Psoas muscle (tissue), 7 donors: ENCODE measurements at regions not wholly inside any gene's neighbourhood (a gene's known extent, or its start where the extent isn't known, plus 50 kb on each side); places are given as distances from the start of the nearest gene placed in this dataset.

Experiments used
- ATAC-seq, 4 donors: fragments of 200-7000 bp; cut with Tn5 transposase; one replicate each; pipeline ENCODE4 v1.9.1; 2020; ENCODE audit warnings: moderate library complexity in 3 of 4, mild to moderate bottlenecking in 2 of 4
- DNase-seq, 2 donors: peaks; one replicate each; pipeline ENCODE4 v3.0.0-alpha.2; 2020
- H3K27ac ChIP-seq: fragments of 200-600 bp; one replicate; pipeline ENCODE4 v1.8.0; 2022
- H3K27me3 ChIP-seq, 3 donors: fragments of 200-600 bp in 1 of 3; one replicate each; pipeline versions ENCODE4 v1.6.1 to v1.8.0; 2013 to 2022; ENCODE audit warnings: low read length in 2 of 3, mild to moderate bottlenecking in 2 of 3, moderate library complexity in 1 of 3; ENCODE audit not compliant: insufficient read depth in 3 of 3
- H3K36me3 ChIP-seq, 2 donors: fragments of 200-600 bp in 1 of 2; one replicate each; pipeline versions ENCODE4 v1.6.1 to v1.8.0; 2013 to 2022; ENCODE audit warnings: low read depth in 1 of 2, mild to moderate bottlenecking in 1 of 2, moderate library complexity in 1 of 2; ENCODE audit not compliant: insufficient read depth in 1 of 2
- H3K4me1 ChIP-seq: fragments of 200-600 bp; one replicate; pipeline ENCODE4 v1.8.0; 2022
- H3K4me3 ChIP-seq: fragments of 200-600 bp; one replicate; pipeline ENCODE4 v1.8.0; 2022; ENCODE audit warnings: mild to moderate bottlenecking
- H3K9me3 ChIP-seq: fragments of 200-600 bp; one replicate; pipeline ENCODE4 v1.8.0; 2022
- CTCF ChIP-seq: fragments of 200-600 bp; IDR thresholded peaks from one replicate; pipeline ENCODE4 v1.8.0; 2022; ENCODE audit warnings: antibody characterized with exemption
- WGBS, 3 donors: extraction: QIAGEN DNeasy Blood & Tissue Kit; methylation state at CpG; one replicate each; pipeline versions ENCODE4 v1.1.6 to v1.1.7; 2013; 5-methylcytosine and 5-hydroxymethylcytosine counted together
- intact Hi-C, 2 donors: fragments of 100-400 bp; cut with DNase I; formaldehyde crosslinking; loops; one replicate each; pipeline versions ENCODE4 v1.11.0 to v1.14.2; 2022
- donor health status: healthy with polysubstance abuse.
- donor health status: DM: no; HTN: no; CAD: no; lungs with moderate emphysema.
- donor health status: Bipolar disorder and iron deficiency.
- donor health status: healthy.
- donor health status: DM: yes; HTN: yes; CAD: no.
- donor health status: DM: no; HTN: no; CAD: no.
- donor health status: DM: yes; HTN: yes; CAD: no.

DNA sequence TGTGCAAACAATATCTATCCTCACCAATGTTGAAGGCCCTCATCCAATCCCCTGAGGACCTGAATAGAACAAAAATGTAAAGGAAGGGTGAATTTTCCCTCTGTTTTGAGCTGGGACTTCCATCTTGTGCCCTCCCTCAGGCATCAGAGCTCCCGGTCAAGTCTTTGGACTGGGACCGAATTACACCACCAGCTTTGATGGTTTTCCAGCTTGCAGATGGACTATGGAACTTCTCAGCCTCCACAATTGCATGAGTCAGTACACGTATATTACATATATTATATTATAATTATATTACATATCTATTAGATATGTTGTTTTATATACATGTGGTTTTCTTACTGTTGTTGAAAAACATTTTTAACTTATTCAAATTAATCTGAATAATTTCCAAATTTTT, 496.4 kb downstream of the CMPK2 start:
- Histone ChIP-seq H3K27me3 (no peaks in the 10 kb centered on the region), H3K4me1 (no peaks in the 10 kb centered on the region), H3K4me3 (no peak overlapping the region), H3K9me3 (no peaks in the 10 kb centered on the region), H3K27ac (no peak overlapping the region), H3K36me3 (no peaks in the 10 kb centered on the region)
- 84 to 94% (median 85%) methylated on average over 3 of the region's 3 CpGs for WGBS, 3 donors
- no peak for DNase-seq
- intact Hi-C loops = no loop called here
- ATAC-seq = no peak
- no peak for TF ChIP-seq CTCF

DNA sequence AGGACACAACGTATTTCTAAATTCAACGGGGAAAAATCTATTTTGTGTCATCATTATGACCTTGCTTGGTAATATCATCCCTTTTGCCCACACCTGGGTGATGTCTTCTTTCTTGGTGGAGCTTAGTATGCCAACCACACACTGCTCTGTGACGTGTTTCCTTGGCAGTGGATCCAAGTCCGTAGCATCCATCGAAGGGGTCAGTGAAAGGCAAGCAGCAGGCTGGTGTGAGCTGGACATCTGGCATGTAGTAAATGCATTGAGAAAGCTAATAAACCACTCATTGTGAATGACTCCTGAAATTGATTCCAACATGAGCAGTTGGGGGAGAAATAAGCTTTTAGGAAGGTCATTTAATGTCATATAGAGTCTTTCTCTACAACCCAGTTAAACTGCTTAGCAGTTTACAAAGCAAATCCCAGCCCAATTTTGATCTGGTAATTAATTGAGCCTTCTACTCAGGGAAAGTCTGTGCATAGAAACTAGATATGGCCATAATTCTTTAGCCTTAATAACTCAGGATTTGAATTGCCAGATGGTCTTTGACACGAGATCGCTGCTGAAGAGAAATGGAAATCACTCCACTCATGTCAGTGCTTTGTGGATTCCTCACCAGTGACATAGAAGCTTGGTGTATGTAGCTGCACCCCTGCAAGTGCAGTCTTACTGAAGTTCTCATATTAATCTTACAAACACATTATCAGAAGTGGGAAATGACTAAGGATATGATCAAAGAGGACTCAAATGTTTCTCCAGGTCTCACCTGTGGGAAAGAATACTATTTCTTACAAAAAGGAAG, 494.8 kb downstream of the CMPK2 start:
- no peaks in the 10 kb centered on the region for H3K27me3 ChIP-seq
- H3K9me3 ChIP-seq = no peaks in the 10 kb centered on the region
- DNase-seq = no peak
- intact Hi-C loops = no loop called here
- no peak overlapping the region for H3K27ac ChIP-seq
- 47 to 59% (median 48%) methylated on average over 7 of the region's 7 CpGs for WGBS, 3 donors
- H3K36me3 ChIP-seq = no peaks in the 10 kb centered on the region
- no peaks in the 10 kb centered on the region for H3K4me1 ChIP-seq
- no peak for TF ChIP-seq CTCF
- no peak overlapping the region for H3K4me3 ChIP-seq
- no peak for ATAC-seq

DNA sequence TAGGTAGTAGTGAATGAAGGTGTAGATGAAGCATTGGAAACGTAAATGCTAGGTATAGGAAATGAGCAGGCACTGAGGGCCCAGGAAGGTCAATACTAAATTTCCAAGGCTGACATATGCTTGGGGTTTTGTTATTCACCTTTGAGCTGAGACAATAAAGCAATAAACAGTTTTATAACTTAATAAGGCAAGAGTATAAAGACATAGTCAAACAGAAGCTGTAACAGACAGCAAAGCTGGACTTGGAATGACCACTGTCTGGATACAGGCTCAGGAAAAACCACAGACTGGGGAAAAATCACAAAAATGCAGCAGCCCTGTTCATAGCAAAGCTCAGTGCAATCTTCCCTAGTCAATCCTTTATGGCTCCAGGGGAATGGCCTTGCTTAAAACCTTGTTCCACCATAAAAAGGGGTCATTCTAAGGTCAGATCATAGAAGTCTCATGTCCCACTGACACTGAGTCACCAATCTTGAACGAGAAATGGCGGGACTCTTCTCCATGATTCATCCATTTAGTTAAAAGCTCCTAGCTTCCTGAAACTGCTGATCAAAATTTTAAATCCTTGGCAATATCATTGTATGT, 493.3 kb downstream of the CMPK2 start:
- DNase-seq = no peak
- no peak overlapping the region for H3K27ac ChIP-seq
- WGBS, 3 donors = 60 to 75% (median 66%) methylated on average over 3 of the region's 3 CpGs
- H3K9me3 ChIP-seq = no peaks in the 10 kb centered on the region
- H3K36me3 ChIP-seq = no peaks in the 10 kb centered on the region
- H3K4me3 ChIP-seq = no peak overlapping the region
- H3K27me3 ChIP-seq = no peaks in the 10 kb centered on the region
- H3K4me1 ChIP-seq = no peaks in the 10 kb centered on the region
- intact Hi-C loops = no loop called here
- TF ChIP-seq CTCF = no peak
- no peak for ATAC-seq

- Histone ChIP-seq H3K36me3 (no peaks in the 10 kb centered on the region), H3K4me1 (no peaks in the 10 kb centered on the region), H3K27ac (no peak overlapping the region), H3K4me3 (no peak overlapping the region), H3K27me3 (no peaks in the 10 kb centered on the region), H3K9me3 (no peaks in the 10 kb centered on the region)
- intact Hi-C loops = no loop called here
- no peak for ATAC-seq
- WGBS, 3 donors = 17 to 29% (median 21%) methylated on average over 2 of the region's 2 CpGs
- no peak for TF ChIP-seq CTCF
- no peak for DNase-seq
These were observed 484.4 kb downstream of the CMPK2 start for GRCh38 chr2:6381326-6381725.
